Prostate gland (tissue), 2 donors: ENCODE measurements at regions not wholly inside any gene's neighbourhood (a gene's known extent, or its start where the extent isn't known, plus 50 kb on each side); places are given as distances from the start of the nearest gene placed in this dataset.

ENCODE experiments used
- CTCF ChIP-seq, 4 experiments: fragments of 200-600 bp in 2 of 4; fragments of 450-650 bp in 2 of 4; sonication (generic) in 2 of 4; IDR thresholded peaks; 1 replicate in 3 of 4; 2 replicates in 1 of 4; pipeline ENCODE4 v1.5.1; 2016 to 2019; ENCODE audit warnings: antibody characterized with exemption in 4 of 4, mild to moderate bottlenecking in 2 of 4, moderate library complexity in 2 of 4
- POLR2AphosphoS5 ChIP-seq: sonication (generic); formaldehyde crosslinking; IDR thresholded peaks from one replicate; pipeline ENCODE4 v1.6.1; 2017; ENCODE audit warnings: antibody characterized with exemption

GRCh38 chr2:238515377-238515776, 88.7 kb downstream of the ASB1 start:
- TF ChIP-seq CTCF (IDR thresholded peaks at IDR 0.05) (no peak), POLR2AphosphoS5 (no peak)
